NB4 (cell line): ENCODE measurements at regions not wholly inside any gene's neighbourhood (a gene's known extent, or its start where the extent isn't known, plus 50 kb on each side); places are given as distances from the start of the nearest gene placed in this dataset.

Source experiments
- DNase-seq: peaks from one replicate; pipeline ENCODE4 v3.0.0; 2010; ENCODE audit warnings: low read depth
- H3K4me3 ChIP-seq: one replicate; pipeline ENCODE4 v1.5.1; 2011; ENCODE audit warnings: mild to moderate bottlenecking, low read depth, low read length, moderate library complexity
- CTCF ChIP-seq: IDR thresholded peaks from one replicate; pipeline ENCODE4 v1.5.1; 2012; ENCODE audit warnings: low read depth, low read length
- MAX ChIP-seq: IDR thresholded peaks from 2 replicates; pipeline ENCODE4 v1.6.1; 2011; ENCODE audit warnings: low read depth, low read length
- MYC ChIP-seq: IDR thresholded peaks from 2 replicates; pipeline ENCODE4 v1.6.1; 2011; ENCODE audit warnings: low read depth, low read length
- POLR2A ChIP-seq: IDR thresholded peaks from 2 replicates; pipeline ENCODE4 v1.6.1; 2011; ENCODE audit warnings: mild to moderate bottlenecking; ENCODE audit not compliant: insufficient read length; ENCODE audit errors: extremely low read depth

- no peak overlapping the region for H3K4me3 ChIP-seq
- no peak for DNase-seq
- TF ChIP-seq POLR2A (no peak), MYC (no peak), MAX (no peak), CTCF (no peak)
Observed at GRCh38 chr18:55641486-55641885, 53.5 kb upstream of the TCF4 start.
